ENCODE measurements at regions not wholly inside any gene's neighbourhood (a gene's known extent, or its start where the extent isn't known, plus 50 kb on each side); places are given as distances from the start of the nearest gene placed in this dataset.

- TF ChIP-seq CTCF (IDR thresholded peaks at IDR 0.05; ENCODE audit: insufficient read depth, low read length, poor library complexity, severe bottlenecking) (no peak), EZH2phosphoT487 (conservative IDR thresholded peaks at IDR 0.05; ENCODE audit: low read length) (no peak)
Measured at GRCh38 chr10:105706281-105707026, 1065.4 kb downstream of the SORCS3 start.
